Hypothalamus (tissue), 51 donors: ENCODE measurements at regions not wholly inside any gene's neighbourhood (a gene's known extent, or its start where the extent isn't known, plus 50 kb on each side); places are given as distances from the start of the nearest gene placed in this dataset.

Experiments
- DNase-seq, 51 donors: peaks; one replicate each; lab custom pipeline; 2025; lab: John Stamatoyannopoulos, UW

DNA sequence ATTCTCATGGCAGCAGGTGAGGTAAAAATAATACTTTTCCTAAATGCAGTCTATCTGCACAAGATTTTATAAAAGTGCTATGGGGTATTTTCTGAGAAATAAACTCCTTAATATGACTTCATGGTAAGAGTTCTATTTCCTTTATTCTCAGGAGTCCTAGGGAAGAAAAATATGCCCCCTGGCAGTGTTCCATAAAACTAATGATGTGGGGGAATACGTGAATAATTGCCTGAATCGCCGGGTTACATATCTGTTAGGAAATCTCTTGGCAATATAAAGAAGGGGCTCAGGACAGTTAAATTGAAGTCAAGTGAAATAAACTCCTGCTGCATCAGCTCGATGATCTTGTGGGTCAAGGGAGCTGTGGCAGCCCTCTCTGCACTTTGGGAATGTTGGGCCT is 229.7 kb downstream of the MAFB start:
- no peak for DNase-seq

DNA sequence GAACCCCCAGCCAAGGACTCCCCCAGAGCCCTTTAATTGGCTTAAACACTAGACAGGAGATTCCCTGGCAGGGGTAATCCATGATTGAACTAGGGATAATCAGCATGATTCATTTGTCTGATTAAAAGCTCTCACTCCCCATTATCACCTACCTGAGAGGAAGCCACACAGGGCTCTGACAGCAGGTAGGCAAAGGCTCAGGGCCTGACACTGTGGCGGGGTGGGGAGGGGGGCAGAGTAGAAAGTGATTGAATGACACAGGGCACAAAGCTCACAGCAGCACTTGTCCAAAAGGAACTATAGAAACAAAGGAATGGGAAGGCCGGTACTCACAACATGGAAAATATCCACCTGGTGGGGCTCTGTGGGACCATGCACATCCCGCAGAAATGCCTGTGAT is 231.6 kb downstream of the MAFB start:
- DNase-seq, result no peak

DNA sequence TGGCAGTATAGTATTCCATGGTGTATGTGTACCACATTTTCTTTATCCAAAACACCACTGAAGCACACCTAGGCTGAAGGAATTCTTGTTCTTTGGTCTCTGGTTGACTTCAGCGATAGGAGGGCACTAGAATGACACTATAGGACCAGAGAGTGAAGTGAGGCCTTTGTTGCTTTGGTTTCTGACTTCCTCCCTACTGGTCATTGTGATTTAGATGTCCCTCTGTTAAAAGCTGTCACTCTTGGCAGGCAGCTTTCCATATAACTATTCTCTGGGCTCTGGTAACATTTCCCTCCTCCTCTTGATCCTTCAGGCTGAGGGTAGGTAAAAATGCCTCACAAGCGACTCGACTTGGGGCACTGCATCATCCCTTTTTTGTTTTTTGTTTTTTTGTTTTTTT is 236.3 kb downstream of the MAFB start:
- DNase-seq, result no peak

DNA sequence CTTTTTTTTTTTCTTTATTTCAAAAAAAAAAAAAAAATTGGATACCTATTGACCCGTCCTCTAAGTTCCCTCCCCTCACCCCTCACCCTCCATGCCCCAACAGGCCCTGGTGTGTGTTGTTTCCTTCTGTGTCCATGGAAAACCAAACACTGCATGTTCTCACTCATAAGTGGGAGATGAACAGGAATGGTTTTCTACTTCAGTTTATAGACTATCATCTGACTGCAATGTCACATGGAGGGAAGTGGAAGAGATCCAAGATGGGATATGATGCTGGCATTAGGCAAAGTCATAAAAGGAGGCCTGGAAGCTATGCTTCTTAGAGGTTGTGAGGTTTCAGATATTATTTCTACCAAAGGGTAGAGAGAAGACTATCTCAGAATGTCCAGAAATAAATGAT is 237.5 kb downstream of the MAFB start:
- no peak for DNase-seq

DNA sequence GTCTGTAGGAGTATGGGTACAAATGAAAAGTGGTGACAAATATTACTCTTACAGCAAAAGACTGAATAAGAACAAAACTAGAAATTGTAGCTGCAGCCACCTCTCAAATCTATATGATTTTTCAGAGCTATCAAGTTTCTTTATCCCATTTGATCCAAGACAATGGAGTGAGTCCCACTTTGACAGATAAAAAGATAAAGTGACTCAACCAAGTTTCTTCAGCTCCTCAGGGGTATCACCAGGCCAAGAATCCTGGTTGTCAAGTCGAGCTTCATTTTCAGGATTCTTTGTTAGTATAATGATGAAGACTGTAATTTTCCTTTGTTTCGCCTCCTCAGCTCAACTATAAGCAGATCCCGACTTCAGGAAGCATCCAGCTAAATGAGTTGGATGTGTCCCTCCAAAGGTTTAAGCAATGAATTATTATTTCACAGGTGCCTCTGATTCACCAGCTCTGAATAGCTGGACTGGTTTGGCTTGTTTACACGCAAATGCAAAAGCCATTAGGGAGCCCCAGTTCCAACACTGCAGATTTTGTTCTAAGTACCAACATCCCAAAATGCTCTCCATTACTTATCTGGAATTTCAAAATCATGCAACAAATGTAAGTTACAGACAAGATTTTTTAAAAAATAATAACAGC is 238.9 kb downstream of the MAFB start:
- no peak for DNase-seq

DNA sequence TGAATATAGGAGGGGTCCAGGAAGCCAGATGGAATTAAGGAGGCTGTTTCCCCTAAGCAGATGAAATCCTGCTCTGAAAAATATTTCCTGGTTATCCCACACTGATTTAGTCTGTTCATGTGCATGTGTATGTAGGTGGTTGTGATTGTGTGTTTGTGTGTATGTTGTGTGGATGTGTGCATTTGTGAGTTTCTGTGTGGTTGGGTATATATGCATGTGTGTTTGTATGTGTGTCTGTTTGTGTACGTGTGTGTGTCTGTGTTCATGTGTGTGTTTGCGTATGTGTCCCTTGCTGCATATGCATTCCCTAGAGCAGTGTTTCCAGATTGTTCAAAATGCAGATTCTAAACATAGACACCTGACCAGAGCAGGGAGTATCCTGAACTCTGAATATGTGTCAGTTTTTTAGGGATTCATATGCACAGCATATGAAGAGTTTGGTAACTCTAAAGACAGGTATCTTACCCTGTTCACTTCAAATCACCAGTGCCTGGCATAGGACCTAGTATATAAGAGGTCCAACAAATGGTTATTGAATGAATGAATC is 239.8 kb downstream of the MAFB start:
- DNase-seq, result no peak

DNA sequence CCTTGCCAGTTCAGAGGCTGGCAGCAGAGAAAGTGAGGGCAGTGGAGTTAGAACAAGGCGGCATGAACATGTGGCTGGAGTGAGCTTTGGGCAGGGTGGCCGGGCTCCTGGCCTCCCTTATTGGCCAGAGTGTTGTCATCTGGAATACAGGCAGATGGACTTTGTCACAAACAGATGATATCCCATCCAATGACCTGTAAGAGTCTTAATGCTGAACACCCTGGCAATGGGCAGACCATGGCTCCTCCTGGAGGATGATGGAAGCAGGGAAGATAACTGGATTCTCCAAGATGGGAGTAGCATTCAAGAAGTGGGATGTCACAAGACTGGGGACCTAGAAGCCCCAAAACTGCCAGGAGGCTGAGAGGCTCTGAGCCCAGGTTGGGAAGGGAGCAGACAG is 242.1 kb downstream of the MAFB start:
- no peak for DNase-seq

DNA sequence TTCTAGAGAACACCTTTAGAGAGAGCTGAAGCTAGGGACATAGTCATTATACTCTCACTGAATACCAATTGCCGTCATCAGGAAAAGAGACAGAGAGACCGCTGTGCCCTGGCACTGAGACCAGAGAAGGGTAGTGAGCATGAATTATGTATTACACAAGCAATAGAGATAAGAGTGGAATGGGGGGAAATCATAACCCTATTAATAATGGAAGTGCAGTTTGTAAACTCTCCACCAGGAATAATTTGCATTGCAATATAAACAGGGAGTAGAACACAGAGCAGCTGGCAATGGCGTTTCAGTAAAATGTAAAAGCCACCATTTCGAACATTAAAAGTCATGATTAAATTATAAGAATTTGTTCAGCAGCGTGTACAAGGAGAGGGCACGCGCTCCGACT is 244.5 kb downstream of the MAFB start:
- no peak for DNase-seq

DNA sequence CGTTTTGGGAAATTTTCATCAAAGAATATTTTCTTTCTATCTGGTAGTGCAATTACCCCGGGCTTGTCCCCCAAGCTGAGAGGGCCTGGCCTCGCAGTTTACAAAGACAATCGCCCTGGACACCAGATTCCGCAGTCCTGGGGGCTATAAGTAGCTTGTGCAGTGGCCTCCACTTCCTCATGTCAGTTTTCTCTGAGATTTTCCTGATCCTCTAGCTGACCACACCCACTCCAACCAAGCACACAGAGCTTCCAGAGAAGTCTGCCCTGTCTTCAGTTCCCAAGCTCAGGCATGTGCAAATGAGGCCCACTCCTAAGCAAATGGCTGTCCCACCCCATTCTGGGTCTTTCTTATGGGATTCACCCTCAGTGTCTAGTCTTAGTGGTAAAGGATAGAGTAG is 245.3 kb downstream of the MAFB start:
- no peak for DNase-seq

DNA sequence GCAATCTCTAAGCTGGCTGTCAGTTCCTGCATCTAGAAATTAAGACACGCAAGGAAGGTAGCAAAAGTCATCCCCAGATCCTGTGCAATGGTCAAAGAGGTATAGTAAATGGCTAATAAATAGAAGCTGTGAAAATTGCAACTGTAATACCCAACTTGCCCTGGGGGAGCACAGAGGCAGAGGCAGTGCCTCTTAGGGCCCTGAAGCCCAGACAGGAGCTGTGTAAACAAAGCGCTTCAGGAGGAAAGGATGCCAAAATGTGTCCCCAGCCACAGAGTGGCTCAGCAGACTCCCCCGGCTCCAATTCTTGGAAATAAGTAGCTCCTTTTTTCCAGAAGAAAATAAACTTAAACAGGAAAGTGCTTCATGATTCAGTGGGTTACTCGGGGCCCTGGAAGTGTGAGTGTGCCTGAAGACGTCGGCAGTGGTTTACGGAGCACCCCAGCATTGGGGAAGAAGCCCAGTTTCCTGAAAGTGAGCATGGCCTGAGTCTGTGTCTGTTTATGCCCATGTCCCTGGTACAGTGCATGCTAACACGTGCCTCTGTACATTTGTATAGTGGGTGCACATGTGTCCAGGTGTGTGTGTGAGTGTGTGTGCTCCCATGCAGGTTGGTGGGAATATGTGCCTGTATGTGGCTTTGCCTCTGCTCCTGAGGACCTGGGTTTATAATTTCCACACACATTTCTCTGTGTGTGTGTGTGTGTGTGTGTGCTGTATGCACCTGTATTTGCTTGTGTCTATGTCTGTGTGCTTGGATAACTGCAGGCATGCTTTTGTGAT is 246.7 kb downstream of the MAFB start:
- DNase-seq, result no peak

DNA sequence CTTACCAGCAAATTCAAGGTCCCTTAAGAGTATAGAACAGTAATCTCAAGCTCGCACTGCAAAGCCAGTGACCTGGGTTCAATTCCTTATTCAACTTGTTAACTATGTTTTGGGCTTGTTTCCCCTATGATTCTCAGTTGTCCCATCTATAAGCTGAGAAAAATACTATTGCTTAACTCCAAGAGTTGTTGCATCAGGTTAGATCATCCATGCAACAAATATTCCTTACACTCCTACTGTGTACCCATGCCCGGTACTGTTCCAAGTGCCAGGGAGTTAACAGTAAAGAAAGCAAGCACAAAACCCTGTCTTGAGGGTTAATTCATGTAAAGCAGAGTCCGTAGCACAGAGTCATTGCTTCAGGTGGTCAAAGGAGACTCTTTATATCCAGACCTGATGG is 247.3 kb downstream of the MAFB start:
- DNase-seq, result no peak

DNA sequence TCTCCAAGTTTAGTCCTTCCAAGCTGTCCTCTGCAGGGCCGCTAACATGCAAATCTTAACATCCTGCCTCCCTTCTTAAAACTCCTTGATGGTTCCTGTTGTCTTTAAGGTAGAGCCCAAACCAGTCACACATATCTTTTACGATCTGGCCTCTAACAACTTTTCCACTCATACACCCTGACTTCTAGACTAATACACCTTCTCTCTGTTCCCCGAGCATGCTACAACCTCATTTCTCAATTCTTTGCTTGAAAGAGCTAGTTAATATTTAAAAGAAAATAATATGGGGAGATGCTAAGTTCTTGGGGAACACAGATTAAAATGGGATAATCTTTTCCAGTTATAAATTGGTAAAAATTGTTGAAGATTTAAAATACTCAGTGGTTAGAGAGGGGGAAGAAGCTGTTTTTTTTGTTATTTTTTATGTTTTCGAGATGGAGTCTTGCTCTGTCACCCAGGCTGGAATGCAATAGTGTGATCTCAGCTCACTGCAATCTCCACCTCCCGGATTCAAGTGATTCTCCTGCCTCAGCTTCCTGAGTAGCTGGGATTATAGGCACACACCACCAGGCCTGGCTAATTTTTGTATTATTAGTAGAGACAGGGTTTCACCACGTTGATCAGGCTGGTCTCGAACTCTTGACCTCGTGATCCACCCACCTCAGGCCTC is 250.7 kb downstream of the MAFB start:
- no peak for DNase-seq

DNA sequence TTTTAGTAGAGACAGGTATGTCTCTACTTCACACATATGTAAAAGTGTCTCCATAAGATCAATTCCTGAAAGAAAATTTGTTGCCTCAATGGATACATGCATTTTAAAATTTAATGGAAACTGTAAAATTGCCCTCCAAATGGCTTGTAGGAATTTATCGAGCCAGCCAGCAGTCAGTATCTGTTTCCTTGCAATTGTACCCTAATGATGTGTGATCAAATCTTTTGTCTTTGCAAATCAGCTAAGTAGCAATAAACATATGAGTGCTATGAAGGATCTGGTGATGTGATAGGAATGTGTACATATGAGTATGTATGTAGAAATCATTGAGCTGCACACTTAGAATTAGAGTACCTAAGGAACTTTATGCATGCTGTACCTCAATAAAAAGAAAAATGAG is 253.0 kb downstream of the MAFB start:
- DNase-seq, result no peak

DNA sequence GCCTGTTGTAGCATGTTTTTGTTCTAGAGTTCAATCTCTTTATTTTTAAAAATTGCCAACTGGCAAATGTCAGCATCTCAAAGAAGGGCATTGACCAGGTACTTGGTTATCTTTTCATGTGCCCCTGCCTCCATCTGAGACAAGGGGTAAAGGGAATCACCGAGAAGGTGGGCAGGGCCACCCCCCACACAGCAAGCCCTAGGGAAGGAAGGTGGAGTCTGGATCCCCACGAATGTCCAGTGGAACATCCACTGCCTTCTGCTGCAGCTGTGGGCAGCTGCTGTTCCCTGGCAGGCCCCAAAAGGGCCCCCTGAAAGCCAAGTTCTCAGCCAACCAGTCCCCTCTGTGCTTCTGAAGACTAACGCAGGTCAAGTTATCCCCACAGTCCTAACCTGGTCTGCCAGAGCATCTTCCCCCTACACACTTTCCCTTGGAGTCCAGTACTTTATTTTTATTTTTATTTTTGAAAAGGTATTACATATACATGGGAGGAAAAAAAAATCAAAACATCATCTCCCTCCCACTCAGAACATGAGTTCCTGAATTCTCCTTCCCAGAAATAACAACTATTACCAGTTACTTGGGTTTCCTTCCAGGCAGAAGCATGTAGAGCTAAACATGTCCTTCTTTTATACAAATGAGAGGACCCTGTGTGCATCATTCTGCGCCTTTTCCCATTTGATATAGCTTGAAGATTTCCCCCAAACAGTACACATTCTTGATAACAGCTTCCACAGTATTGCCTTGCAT is 253.7 kb downstream of the MAFB start:
- DNase-seq, result no peak

DNA sequence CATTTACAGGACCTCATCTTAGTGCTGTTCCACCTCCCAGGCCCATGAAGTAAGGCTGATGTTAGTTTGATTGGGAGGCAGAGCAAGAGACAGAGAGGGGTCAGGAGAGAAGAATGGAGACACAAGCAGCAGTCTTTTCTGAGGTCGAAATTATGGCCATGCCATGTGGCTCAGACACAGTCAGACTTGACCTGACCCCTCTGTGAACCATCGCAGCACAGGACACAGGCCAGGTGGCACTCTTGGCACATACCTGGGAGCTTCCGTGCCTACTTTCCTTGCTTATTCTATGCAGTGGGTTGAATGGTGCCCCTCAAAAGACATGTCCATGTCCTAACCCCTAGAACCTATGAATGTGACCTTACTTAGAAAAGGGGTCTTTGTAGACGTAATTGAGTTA is 254.9 kb downstream of the MAFB start:
- DNase-seq, result no peak

DNA sequence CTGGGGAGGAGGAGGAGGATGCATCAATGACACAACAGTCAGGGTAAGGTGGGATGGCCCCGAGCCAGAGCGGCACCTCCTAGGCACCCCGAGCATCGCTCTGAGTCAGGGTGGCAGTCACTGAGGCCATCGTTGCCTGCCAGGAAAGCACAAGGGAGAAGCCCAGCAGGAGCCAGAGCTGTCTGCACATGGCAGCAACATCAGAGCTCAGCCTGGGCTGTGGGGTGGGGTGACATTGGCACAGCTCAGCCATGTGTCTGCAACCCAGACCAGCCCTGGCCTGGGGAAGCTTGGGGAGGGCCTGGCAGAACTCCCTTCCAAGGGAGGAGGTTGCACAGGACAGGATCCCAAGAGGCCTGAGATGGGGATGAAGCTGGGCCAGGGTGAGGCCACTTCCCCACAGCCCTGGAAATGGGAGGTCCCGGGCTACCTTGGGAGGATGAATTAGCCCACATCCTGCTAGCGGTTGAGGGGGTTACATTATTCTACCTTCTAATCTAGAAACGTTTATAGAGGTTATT is 255.6 kb downstream of the MAFB start:
- DNase-seq, result no peak

DNA sequence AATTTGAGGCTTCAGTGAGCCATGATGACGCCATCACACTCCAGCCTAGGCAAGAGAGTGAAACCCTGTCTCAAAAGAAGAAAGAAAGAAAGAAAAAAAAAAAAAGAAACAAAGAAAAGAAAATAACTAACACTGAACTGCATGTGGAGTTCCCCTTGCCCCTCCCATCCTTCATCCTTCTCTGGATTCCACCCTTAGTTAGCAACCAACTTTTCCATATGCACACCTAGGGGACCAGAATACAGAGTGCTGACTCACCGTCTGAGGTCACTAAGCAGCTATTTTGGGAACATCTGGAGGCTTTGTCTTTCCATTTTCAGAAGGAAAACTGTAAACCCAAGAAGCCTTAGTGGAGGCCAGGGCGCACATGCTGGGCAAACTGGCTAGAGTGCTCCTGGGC is 257.4 kb downstream of the MAFB start:
- DNase-seq, result no peak

DNA sequence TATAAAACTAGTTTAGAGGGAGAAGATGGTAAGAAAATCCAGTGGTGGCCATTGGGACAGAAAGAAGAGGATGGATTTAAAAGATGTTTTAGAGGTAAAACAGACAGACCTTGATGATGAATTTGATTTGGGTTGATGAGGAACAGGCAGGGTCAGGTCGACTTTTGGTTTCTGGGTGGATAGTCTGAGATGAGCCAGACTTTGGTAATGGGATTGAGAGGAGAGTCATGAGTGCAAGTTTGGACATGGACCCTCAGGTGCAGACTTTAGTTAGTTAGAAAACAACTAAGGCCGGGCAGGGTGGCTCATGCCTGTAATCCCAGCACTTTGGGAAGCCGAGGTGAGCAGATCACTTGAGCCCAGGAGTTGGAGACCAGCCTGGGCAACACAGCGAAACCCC is 257.9 kb downstream of the MAFB start:
- DNase-seq, result no peak

DNA sequence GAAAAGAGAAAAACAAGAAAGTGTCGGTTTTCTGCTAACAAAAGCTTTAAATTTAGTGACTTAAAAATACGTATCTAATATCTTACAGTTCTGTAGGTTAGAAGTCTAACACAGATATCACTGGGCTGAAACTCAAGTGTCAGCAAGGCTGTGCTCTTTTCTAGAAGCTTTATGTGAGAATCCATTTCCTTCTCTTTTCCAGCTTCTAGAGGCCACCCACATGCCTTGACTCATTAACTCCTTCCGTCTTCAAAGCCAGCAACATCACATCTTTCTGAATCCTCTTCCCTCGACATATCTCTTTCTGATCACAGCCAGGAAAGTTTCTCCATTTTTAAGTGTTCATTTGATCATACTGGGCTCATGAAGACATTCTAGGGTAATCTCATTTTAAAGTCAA is 262.0 kb downstream of the MAFB start:
- DNase-seq, result no peak

DNA sequence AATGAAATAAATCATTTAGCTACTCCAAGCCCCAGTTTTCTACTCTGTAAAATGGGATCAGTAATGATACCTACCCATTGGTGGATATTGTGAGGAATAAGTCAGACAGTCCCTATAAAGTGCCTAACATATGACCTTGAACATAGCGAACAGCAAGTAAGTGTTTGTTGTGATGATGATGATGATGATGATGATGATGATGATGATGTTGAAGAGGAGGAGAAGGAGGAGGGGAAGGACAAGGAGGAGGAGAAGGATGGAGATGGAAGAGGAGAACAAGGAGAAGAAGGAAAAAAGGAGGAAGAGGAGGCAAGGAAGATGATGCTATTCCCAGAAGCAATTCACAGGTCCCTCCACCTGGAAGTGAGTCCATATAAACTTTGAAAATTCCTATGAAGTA is 264.3 kb downstream of the MAFB start:
- DNase-seq, result no peak

DNA sequence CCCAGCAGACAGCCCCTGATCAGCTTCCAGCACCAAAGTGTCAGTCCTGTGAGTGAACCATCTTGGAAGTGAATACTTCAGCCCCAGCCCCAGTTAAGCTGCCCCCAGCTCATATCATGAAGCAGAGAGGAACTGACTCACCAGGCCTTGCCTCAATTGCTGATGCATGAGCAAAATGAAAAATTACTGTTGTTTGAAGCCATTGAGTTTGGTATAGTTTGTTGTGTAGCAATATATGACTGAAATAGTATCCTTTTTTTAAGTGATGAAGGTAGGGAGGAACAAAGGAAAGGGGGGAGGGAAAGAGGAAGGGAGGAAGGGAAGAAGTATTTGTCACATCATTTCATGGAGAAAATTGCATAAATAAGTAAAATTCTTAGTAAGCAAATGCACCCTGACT is 266.4 kb downstream of the MAFB start:
- no peak for DNase-seq
